ENCODE measurements at regions not wholly inside any gene's neighbourhood (a gene's known extent, or its start where the extent isn't known, plus 50 kb on each side); places are given as distances from the start of the nearest gene placed in this dataset.
A peak's percentile ranks its signal among the peaks of the same experiment; 100 is the strongest.

DNA sequence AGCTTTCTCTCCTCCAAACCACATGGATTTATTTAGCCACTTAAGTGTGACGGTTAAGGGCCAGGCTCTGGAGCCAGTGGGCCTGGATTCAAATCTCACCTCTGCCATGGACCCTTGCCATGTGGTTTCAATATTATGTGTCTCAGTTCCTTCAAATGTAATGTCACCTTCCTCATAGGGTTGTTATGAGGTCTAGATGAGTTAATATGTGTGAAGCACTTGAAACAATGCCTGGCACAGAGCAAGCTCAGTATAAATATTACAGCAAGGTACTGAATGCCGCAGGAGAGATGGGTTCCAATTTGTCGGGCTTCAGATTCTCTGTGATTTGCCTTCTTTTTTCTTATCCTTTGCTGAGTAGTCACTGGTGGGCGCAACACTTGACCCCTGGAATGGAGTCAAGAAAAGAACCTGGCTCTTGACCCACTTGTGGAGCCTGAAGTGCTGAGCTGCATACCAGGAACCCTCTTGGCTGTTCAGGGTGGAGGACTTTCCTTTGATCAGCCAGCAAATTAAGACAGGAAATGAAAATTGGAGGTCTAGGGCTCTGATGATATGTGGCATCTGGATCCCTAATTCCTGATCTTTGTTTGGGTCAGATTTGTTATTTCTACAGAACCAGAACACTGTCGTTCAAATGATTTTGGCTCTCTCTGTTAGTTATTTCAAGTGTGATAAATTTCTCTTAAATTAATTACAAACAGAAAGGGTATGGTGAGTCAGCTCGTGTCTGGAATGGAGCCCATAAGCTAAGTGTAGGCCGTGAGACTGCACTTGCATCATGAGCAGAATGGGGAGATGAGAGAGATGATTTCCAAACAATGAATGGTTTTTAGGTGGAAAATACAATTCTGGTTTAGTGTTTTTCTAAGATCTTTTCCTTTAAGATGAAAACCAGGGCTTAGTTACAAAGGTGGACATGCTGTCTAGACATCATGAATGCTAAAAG lies 293.0 kb downstream of the KCNS3 start:
- DNase-seq: no peak

DNA sequence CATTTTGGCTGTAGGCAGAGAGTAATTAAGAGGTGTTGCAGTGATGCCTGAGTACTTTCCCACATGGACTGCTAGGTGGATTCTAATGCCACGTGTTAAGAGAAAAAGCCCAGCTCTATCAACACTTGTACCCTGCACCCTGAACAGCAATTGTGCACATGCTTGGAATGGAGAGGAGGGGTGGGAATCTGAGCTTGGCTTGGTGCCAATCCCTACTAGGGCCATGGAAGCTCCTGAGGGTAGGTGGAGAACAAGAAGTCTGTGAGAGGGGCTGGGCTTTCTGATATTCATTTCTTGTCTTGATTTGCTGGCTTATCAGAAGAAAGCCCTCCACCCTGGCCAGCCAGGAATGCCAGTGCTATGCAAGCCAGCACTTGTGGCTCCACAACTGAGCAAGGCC lies 292.2 kb downstream of the KCNS3 start:
- DNase-seq: no peak

DNA sequence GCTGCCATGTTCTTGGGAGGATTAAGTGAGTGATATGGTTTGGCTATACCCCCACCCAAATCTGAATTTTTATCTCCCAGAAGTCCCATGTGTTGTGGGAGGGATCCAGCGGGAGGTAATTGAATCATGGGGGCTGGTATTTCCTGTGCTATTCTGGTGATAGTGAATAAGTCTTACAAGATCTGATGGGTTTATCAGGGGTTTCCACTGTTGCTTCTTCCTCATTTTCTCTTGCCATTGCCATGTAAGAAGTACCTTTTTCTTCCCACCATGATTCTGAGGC lies 291.4 kb downstream of the KCNS3 start:
- no peak for DNase-seq

DNA sequence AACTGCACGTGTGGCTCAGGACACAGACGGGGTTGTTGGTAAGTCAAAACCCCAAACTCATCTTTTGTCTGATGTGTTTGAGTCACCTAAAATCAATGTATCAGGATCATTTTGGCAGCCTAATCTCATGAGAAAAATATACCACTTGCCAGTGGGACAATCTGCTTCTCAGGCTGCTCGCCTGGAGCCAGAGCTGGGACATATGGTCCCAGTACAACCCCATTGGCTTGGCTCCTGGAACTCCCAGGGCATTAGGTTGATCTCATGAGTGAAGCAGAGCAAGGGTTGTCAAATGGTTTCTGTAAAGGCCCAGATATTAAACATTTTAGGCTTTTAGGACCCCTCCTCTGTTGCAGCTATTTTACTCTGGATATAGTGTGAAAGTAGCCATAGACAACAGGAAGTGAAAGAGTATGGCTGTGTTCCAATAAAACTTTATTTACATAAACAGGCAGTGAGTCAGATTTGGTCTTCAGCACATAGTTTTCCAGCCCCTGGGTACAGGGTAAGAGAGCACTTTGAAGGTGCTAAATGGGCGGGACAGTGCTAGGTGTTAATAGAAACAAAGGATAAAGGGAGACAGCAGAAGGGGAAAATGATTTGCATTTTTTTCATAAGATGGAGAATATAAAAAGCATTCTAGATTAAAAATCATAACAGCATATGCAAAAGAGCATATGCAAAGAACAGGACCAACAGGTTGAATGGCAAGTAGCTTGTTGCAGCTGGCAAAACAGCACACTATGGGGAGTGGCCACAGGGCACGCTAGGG lies 290.8 kb downstream of the KCNS3 start:
- DNase-seq: peak; percentile 76

DNA sequence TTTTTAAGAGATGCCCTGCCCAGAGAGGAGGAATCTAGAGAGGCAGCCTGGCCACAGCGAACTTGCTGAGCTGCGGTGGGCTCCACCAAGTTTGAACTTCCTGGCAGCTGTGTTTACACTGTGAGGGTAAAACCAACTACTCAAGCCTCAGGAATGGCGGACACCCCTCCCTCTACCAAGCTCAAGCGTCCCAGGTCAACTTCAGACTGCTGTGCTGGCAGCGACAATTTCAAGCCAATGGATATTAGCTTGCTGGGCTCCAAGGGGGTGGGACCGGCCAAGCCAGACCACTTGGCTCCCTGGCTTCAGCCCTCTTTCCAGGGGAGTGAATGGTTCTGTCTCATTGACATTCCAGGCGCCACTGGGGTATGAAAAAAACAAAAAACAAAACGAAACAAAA lies 289.4 kb downstream of the KCNS3 start:
- DNase-seq: no peak

DNA sequence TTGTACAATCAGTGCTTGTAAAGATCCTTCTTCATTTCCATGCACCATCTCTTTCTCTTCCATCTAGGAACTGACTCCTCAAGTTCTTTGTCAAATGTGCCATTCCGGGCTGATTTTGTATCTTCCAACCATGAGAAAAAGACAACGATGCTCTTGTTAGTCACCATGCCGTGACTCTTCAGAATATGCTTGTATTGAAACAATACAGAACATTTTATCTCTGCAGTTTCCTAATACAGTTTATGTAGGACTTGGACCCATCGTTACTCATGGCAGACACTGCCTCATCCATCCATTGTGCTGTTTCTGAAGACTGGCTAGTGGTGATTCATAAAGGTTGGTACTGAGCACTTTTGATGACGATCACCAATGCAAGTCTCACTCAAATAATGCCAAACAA lies 283.2 kb downstream of the KCNS3 start:
- DNase-seq: no peak

DNA sequence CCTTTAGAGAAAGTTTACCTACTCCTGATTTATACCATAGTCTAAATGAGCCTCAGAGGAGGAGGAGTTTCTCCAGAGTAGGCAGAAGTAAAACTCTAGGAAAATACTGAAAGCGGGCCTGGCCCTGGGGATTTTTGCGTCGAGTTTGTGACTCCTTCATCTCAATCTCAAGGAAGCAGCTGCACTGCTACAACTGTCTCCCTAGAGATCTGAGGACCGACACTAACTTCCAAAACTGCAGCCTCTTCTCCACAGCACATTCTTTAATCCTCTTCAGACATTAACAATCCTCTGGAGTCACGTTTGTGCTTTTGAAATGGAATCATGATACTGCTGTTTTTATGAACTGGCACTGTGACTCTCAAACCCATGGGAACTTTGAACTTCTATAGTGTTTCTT lies 281.4 kb downstream of the KCNS3 start:
- no peak for DNase-seq

DNA sequence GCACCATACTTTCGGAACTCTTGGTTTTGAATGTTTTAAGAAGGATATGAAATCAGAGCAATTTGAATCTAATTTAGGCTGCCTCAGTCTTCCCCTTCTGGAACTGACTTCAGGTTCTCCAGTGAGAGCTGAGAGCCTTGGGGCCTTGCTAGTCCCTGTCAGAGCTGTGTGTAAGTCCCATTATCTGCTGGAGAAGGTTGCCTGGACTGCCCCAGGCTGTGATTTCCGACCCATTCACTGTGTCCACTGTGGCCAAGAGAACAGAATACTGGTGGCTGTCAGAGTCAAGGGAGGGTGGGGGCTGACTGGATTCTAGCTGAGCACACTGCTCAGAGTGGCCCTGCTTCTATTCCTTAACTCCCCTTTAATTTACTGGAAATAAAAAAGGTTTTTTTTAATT lies 278.0 kb downstream of the KCNS3 start:
- DNase-seq: no peak

DNA sequence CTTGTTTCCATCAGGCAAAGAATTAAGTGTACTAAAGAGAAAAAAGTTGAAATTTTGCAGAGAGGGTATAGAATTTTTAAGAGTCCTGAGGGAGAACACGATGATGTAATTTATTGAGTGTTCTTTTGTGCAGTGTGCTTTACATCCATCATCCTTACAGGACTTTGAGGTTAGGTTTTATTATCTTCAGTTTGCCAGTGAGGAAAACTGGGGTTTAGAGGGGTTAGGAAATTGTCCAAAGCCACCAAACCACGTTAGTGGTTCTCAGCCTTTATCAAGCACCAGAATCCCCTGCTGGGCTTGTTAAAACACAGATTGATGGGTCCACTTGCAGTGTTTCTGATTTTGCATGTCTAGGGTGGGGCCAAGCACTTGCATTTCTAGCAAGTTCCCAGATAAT lies 277.5 kb downstream of the KCNS3 start:
- DNase-seq: no peak

DNA sequence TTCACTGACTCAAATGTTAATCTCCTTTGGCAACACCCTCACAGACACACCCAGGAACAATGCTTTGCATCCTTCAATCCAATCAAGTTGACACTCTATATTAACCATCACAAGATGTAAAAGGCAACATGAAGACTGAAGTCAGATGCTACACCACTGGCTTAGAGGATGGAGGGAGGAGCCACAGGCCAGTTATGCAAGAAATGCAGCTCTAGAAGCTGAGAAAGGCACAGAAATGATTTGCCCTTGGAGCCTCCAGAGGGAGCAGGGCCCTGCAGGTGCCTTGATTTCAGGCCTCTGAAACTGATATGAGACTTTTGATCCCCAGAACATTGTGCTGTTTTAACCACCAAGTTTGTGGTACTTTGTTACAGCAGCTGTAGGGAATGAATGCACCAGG lies 276.3 kb downstream of the KCNS3 start:
- no peak for DNase-seq

DNA sequence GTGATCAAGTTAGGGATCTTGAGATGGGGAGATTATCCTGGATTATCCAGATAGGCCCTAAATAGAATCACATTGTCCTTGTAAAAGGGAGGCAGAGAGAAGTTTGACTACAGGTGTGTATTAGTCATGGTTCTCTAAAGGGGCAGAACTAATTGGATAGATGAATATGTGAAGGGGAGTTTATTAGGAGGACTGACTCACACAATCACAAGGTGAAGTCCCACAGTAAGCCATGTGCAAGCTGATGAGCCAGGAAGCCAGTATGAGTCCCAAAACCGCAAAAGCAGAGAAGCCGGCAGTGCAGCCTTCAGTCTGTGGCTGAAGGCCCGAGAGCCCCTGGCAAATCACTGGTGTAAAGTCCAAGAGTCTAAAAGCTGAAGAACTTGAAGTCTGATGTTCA lies 275.8 kb downstream of the KCNS3 start:
- DNase-seq: no peak

DNA sequence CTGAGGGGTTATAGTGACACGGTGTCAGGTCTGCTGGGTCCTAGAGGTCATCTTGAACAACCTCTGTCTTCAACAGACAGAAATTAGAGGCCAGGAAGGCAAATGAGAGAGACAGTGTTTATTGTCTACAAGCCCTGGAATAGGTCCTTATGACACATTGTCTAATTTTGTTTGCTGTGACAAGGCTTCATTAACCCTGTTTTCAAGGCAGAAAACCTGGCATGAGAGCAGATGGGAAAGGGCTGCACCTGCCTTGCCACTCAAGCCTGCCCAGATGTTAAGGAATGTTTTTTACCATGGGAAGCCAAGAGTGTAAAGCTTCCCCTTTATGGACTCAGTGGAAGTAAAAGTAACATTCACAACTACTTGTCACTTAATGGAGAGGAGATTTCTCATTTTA lies 275.3 kb downstream of the KCNS3 start:
- no peak for DNase-seq

DNA sequence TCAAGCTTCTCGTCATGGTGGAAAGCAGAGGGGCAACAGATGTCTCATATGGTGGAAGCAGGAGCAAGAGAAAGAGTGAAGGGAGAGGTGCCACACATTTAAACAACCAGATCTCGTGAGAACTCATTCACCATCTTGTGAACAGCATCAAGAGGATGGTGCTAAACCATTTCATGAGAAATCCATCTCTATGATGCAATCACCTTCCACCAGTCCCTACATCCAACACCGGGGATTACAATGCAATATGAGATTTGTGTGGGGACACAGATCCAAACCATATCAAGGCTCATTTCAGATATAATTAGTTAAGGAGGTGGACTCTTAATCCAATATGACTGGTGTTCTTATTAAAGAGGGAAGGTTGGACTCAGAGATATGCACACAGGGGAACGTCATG lies 272.8 kb downstream of the KCNS3 start:
- DNase-seq: no peak

DNA sequence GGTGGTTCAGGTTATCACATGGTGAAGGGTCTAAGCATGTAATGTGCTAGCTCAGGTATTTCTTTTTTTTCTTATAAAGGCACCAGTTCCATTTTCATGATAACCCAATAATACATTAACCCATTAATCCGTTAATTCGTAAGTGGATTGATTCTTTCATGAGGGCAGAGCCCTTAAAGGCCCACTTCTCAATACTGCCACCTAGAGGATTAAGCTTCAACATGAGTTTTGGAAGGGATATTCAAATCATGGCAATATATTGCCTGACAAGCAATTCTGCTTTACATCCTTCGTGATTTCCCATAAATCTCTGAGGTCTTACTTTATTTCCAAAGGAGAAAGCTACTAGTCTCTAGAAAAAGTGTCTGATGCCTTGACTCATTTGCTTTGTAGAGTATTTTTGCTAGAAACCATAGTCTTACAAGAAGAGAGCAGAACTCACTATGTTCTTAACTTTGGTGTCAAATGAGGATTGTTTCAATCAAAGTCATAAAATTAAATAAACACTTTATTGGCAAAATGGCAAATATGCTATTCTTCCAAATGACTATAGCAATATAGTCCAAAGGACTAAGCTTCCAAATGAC lies 271.3 kb downstream of the KCNS3 start:
- no peak for DNase-seq

DNA sequence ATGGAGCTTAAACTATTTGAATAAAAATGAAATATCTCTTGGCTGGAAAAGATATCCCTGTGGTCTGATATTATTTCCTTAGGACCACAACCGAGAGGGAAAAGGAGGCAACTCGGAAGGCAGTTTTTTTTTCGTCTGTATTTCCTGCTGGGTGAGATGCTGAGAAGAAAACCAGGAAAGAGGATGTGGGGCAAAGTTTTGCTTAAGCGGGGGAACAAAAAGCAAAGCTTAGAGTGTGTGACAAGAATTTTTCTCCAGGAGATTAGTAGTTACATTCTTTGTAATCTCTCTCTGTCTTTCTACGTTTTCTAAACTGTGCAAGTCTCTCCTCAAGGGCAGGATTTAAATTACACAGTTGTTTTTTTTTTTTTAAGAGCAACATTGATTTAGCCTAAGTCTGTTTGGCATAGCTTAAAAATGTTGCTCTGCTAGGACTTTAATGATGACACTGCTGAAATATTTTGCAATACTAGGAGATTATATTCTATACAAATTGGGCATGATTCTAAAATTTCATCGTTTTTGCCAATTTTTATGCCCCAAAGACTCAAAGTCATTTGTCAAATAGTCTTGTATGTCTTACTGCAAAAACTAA lies 258.5 kb downstream of the KCNS3 start:
- DNase-seq: no peak

DNA sequence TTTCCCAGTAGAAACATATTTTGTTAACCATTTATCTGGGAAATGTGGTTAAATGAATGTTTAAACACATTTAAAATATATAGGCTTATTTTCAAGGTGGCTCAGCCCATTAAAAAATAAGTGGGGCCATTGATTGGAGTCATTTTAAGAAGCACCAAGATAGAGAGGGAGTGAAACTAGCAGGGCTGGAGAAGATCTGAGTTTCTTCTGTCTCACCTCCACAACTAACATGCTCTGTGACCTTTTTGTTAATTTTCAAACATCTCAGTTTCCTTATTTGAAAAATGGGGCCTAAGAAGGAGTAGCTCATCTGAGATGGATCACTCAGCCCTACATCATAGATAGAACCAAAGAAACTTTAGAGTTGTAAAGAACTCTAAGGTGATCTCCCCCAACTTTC lies 254.8 kb downstream of the KCNS3 start:
- DNase-seq: no peak

DNA sequence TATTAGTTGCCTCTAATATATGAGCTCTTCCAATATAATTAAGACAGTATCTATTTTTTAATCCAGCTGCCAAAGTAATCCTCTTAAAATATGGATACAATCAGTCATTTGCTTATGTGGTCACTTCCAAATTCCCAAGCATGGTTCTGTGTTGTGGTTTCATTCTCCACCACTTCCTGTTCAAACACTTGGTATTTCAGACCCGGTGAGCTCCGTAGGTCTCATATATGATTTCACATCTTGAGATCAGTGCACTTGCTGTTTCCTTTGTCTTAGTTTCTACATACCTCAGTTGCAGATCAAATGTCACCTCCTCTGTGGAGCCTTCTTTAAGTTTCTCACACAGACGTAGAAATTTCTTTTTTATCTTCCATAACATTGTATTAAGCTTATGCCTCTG lies 254.2 kb downstream of the KCNS3 start:
- no peak for DNase-seq

DNA sequence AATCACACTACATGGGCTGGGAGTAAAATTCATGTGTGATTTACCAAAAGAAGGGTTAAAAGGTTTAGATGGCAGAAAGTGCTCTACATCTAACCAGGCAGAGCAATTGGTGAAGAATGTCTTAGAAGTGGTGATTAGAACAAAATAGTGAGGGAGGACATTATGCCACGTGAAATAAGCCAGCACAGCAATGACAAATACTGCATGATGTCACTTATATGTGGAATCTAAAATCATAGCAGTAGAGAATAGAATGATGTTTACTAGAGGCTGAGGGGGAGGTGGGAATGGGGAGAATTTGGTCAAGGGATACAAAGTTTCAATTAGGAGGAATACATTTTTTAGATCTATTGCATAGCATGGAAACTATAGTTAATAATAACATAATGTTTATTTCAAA lies 253.3 kb downstream of the KCNS3 start:
- DNase-seq: no peak

DNA sequence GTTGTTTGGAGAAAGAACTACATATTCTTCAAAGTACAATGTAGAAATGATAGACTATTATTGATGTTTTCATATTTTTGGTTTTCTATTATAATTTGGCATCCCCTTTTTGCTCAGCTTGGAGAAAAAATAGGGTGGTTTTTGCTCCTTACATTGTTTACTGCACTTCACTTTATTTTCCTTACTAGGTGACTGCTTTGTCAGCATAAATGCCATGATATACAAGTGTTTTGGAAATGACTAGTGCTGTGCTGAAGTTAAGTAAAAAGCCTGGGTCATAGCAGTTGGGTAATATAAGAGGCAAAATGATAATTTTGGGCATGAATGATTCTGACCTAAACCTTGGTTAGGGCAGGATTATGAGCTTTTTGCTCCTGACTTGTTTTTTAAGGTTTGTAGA lies 250.9 kb downstream of the KCNS3 start:
- no peak for DNase-seq

DNA sequence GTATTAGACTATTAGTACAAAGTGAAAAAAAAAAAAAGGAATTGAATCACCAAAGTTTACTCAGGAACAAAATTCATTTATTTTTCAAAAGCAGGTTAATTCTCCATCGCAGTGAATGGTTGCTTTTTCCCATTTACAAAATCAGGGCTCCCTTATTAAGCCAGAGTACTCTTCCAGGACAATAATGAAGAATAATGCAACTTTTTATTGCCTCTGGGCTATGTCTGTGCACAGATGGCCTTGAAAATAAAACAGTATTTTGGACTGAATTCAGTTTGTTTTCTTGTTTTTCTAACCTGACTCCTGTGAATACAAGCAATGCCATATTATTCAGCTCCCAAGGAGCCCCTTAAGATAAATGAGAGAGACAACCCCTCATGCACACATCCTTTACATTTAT lies 246.8 kb downstream of the KCNS3 start:
- no peak for DNase-seq

DNA sequence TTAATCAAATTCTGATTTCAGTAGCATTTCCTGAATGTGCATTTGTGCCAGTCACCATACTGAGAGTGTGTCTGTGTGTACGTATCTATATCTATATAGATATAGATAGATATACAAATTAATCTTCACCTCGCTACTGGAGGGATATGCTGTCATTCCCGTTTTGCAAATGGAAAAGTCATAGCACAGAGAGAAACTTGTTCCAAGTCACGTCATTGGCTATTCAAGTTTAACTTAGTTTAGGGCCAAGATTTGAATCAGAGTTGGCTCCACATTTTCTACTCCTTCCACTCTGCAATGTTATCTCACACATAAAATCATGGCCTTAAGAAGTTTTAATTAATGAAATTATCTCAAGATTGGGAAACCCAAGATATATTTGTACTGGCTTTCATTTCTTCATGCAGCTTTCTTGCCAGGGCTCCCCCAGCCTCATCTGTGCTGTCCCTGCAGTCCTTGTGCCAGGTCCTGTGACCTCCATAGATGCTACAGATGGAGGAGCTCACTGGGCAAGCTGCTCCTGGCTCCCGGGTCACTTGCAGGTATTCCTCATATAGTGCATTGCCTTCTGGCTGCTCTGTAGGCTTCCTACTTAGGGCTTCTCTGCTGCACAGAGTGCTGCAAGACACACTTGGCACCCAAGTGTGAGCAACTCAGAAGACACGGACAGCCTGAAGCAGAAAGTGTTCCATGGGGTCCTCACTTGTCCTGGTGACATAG lies 245.8 kb downstream of the KCNS3 start:
- no peak for DNase-seq

DNA sequence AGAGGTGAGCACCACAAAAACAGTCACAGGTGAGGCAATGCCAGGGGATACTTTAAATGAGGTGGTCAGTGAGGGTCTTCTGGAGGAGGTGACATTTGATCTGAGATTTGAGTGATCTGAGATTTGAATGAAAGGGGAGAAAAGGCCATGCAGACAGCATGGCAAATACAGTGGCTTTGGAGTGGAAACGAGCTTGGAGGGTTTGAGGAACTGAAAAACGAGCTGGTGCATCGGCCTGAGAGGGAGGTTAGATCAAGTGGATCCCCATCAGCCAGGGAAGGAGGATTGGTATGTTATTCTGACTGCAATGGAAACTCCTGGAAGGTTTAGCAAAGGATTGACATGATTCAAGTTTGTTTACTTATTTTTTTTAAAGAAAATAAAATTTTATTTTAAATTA lies 245.1 kb downstream of the KCNS3 start:
- no peak for DNase-seq

DNA sequence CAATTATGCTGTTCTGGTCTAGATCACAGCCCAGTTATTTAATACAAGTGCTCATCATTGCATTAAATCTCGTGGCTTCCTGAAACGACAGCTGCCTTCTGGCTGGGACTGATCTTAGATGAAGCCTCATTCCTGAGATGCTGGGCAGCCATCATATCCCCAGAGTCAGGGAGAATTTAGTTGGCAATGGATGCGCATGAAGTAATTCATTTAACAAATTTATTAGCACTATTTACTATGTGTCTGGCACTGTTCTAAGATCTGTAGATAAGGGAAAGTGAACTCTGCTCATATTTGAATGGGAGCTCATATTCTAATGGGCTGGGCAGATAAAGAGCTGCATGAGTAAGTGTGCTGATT lies 244.7 kb downstream of the KCNS3 start:
- DNase-seq: peak; percentile 29
